ENCODE measurements at regions not wholly inside any gene's neighbourhood (a gene's known extent, or its start where the extent isn't known, plus 50 kb on each side); places are given as distances from the start of the nearest gene placed in this dataset.
"Not testable (repeated sequence)": the region's sequence is repeated elsewhere in the genome, so short reads cannot be mapped to it uniquely, and the experiment has no call there.

DNA sequence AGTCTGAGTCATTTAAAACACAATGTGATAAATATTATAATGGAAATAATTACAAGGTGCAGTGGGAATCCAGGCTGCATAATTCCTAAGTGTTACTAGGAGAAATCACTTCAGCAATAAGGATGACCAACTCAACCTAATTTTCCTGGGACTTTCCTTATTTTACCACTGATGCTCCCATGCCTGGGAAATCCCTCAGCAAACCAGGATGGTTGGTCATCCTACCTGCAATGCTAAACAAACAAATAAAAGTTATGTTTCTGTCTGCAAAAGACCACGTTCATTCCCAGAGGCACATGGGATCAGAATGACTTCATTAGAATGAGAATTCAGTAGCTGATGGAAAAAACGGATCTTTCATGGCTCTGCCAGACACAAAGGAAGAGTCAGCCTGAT, 130.8 kb upstream of the RAP1B start:
- peak; percentile 23 for DNase-seq (ENCODE audit: low read depth)

DNA sequence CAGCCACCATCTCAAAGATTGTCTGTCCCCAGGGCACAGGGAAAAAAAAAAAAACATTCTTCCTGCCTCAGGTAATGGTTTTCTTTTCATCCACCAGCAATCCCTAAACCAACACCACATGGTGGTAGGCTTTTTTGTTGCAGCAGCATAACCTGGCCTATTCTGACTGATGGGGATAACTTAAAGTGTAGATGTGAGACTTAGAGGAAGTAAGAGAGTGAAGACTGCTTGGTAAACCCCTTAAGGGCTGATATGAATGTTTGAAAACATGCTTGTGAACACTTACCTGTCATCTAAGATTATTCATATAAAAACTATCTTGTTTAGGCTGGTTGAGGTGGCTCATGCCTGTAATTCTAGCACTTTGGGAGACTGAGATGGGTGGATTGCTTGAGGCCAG, 130.2 kb upstream of the RAP1B start:
- no peak for DNase-seq (ENCODE audit: low read depth)

GRCh38 chr12:68481181-68481941, 129.3 kb upstream of the RAP1B start:
- peak; percentile 6 for DNase-seq (ENCODE audit: low read depth)

DNA sequence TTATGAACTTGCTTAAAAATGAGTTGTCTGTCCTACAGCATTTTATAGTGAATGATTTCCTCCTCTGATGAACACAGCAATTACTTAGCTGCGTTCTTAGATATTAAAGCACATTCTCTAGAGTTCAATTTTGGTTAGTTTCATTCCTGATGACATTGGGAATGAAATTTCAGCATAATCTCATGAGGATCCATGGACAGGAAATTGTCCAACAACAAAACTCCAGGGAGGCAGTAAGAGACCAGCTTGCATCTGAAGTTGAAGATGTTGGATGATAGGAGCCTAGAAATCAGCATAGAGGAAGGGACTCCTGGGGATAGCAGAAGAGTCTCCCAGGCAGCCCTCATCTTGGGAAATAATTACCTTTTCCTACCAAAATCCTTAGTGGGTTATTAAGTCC, 128.7 kb upstream of the RAP1B start:
- DNase-seq (ENCODE audit: low read depth), result no peak

DNA sequence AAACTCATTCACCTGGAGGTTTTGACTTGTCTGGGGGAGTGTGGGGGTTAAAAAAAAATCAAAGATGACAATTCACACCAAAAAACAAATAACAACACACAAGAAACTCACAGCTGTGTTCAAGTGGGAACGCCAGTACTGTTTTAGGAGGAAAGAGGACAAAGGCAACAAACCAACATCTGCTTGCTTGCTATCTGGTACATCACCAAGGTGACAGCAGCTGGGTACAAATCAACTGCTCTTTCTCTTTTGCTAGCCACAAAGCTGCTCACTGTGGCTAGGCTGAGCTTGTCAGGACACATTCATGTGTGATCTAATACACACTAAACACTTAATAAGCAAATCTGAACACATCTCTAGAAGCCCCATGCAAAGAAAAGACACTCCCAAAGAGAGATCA, 128.0 kb upstream of the RAP1B start:
- no peak for DNase-seq (ENCODE audit: low read depth)

DNA sequence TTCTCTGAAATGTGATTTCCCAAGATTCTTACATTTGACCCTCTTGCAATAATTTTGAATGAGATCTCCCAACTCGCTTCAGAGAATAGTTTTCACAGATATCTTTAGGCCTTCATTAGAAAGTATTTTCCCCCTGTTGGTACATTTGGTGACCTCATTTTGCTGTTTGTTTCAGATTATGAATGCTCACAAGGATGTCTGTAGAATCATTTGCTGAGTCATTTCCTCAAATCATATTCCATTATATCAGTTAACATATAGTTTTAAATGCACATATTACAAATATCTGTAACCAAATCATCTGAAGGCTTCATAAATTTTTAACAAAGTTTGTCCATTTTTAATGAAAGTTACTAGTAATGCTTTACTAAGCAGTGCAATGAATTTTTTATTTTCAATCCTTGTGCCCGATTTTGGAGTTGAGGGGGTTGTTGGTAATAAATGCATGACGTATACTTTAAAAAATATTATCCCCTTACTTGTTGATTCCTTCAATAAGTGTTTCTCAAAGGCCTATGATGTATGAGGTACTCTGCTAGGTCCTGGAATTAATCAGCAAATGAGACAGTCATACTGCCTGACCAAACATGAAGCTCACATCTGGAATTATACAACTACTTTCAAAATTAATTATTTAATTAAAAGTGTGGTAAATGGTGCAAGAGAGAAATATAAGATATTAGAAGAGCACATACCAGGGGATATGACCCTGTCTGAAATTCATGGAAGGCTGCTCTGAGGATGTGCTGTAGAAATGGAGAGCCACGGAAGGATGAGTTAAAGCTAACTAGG, 126.9 kb upstream of the RAP1B start:
- peak; percentile 77 for DNase-seq (ENCODE audit: low read depth)

GRCh38 chr12:68484578-68484977, 126.1 kb upstream of the RAP1B start:
- not testable (repeated sequence) for DNase-seq (ENCODE audit: low read depth)

DNA sequence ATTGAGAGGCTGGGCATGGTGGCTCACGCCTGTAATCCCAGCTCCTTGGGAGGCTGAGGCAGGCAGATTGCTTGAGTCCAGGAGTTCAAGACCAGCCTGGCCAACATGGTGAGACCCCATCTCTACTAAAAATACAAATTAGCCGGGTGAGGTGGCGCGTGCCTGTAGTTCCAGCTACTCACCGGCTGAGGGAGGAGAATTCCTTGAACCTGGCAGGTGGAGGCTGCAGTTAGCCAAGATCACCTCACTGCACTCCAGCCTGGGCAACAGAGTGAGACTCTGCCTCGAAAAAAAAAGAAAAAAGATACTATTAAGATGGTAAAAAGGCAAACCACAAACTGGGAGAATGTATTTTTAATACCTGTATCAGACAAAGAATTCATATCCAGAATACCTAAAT, 124.2 kb upstream of the RAP1B start:
- DNase-seq (ENCODE audit: low read depth), result not testable (repeated sequence)

DNA sequence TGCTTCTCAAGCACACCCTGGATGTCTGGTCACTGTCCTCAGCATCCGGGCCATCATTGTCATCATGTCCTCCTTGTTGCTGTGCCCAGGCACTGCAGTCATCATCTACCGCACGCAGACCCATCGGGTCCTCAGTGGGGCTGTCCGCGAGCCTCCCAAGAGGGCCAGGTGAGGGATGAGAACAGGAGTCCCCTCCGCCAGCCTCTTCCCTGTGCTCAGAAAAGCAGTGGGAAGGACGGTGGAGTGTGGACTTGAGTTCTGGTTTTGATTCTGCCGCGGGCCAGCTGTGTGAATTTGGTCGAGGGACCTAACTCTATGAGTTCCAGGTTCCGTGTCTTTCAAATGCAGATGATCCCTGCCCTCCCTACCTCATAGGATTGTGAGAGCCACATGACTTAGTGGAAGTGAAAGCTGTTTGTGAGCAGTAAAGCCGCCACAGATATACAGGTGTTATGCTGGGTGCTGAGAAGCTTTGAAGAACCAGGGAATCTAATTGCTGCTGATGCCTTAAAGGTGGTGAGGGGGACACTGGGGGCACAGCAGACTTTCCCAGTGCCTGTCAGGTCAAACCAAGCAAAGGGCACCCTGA, 122.9 kb upstream of the RAP1B start:
- no peak for DNase-seq (ENCODE audit: low read depth)

- DNase-seq (ENCODE audit: low read depth), result no peak
Measured at GRCh38 chr12:68489273-68489672, 121.4 kb upstream of the RAP1B start.

- DNase-seq (ENCODE audit: low read depth), result no peak
Measured at GRCh38 chr12:68490476-68490875, 120.2 kb upstream of the RAP1B start.

DNA sequence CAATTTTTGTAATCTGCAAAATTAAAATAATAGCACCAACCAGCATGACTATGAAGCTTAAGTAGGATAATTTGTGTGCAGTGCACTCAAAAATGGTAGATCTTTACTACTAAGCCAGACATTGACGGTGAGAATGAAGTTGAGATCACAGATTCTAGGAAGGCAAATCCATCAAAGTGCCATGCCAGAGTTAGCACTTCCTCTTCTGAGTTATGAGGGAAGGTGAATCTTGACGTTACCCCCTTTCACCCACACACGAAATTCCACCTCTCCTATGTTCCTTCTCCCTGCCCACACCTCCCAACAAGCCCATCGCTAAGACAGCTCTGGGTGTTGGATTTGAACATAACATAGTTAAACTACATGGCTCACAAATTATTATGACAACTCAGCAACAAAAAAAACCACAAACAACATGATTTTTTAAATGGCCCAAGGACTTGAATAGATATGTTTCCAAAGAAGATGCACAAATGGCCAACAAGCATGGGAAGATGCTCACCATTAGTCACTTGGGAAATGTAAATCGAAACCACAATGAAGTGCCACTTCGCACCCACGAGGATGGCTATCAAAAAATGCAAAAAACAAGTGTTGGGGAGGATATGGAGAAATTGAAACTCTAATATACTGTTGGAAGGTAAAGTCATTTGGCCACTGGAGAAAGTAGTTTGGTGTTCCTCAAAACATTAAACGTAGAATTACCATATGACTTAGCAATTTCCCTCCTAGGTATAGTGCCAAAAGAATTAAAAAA, 119.3 kb upstream of the RAP1B start:
- DNase-seq (ENCODE audit: low read depth), result no peak

DNA sequence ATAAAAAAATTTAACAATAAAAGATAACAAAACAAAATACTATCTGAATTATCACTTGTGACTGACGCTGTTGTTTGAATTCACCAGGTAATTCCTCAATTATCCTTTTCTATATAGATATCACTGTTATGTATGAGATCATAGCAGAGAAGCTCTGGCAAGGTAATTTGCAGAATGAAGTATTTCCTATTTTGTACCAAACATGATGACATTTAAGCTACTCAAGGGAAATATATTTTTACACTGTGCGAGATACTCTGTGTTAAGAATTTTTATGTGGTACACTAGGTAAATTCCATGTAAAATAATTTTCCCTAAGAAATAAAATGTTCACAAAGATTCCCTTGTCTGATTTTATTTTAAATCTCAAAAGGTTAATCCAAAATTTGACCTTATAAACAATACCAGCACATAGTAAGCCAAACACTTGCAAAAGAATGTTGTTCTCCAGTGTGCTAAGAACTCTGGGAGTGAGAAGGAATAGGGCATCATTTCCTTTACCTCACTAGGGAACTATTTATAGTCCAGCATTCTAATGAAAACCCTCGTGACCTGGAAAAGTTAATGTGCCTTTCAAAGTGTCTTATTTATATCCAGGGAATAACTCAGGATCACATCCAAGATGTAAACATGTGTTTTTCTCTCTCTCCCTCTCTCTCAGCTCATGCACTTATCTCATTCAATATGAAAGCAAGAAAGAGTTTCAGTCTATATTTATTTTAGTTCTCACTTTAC, 115.2 kb upstream of the RAP1B start:
- DNase-seq (ENCODE audit: low read depth), result peak; percentile 34

DNA sequence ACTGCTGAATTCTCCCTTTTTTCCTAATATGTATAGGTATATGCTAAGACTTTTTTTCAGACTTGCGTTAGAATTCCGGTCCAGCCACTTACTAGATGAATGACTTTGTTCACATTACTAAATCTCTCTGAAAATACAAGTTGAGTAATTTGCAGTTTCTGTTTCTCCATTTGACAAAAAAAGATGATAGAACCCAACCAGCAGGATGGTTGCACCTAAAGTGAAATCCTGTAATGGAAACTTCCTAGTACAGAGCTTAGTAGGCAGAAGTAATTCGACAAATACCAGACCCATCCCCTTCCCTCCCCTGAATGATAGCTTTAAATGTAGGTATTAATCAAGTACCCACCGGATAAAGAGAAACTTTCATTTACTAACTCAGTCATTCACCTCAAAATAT, 113.6 kb upstream of the RAP1B start:
- no peak for DNase-seq (ENCODE audit: low read depth)

- peak; percentile 73 for DNase-seq (ENCODE audit: low read depth)
Measured at GRCh38 chr12:68497702-68498101, 113.0 kb upstream of the RAP1B start.

DNA sequence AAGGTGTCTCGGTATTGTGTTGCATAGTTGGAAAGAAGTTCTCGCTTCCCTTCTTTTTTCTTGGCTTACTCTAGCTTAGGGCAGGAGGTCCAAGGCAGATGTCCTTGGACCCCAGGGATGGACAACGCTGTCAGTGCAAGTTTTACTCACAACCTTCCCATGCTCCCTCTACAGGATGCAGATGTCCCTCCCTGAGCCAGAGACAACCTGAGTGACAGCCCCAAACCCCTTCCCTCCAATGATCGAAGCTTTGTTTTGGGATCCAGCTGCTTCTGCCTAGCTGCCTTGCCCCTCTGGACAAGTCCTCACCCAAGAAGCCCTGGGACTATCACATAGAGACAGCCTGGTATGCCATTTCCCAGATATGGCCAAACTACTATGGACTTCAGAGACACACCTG, 112.0 kb upstream of the RAP1B start:
- no peak for DNase-seq (ENCODE audit: low read depth)

DNA sequence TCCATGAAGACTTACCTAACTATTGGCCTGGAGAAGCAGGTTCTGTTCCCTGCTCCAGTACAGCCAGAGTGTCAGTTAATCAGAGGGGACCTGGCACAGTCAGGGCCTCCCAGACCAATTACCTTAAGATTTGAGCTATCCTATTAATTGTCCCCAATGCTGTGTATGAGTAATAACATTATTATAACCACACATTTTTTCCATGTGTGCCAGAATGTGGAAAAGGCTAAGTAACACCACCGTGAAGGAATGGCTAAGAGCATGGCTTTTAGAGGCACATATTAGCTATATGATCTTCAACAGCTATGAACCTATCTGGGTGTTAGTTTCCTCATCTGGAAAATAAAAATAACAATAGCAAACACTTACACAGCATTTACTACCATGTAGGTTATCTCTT, 111.1 kb upstream of the RAP1B start:
- DNase-seq (ENCODE audit: low read depth), result no peak

GRCh38 chr12:68501226-68501625, 109.5 kb upstream of the RAP1B start:
- DNase-seq (ENCODE audit: low read depth), result no peak

DNA sequence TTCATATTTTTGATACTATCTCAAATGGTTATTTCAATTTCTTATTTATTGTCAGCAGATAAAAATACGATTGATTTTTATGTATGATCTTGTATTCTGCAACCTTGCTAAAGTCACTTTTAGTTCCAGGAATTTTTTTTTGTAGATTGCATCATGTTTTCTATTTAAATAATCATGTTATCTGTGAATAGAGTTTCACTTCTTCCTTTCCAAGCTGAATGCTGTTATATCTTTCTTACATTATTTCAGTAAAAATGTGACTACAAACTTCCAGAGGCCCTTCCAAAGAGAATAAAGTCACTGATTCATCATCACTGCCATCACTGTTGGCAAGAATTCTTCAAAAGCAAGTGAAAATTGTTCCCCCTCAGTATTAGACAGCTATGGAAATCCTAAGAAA, 104.7 kb upstream of the RAP1B start:
- DNase-seq (ENCODE audit: low read depth), result no peak

GRCh38 chr12:68506619-68507018, 104.1 kb upstream of the RAP1B start:
- DNase-seq (ENCODE audit: low read depth), result no peak

DNA sequence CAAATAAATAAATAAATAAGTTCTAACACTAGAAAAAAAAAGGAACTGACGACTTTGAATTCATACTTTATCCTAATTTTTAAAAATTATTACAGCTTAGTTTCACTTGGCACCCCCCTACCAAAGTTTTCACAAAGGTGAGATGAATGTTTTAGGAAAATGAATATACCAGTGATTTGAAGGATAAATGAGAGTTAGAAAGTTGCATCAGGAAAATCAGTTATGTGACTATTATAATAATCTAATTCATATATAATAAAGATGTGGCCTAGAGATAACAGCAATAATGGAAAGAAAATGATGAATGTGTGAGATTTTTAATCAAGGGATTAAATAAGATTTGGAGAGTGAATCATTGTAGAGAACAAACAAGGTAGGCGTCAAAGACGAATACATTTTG, 103.0 kb upstream of the RAP1B start:
- no peak for DNase-seq (ENCODE audit: low read depth)

DNA sequence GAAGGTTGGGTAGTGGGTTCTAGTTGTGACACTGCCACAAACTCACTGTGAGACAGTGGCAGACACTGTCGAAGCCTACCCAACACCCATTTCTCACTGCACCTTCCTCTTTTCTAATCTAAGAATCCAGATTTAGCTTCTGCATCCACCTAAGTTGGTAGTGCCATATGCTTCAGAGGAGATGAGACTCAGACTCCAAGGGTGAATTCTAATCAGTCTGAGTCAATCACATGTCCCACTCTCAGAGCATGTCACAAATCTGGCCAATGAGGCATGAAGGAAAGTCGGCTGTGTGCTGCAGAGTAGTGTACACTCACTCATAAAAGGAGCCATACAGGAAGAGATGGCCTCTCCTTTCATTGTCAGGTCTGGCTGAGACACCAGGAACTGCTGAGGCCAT, 102.1 kb upstream of the RAP1B start:
- no peak for DNase-seq (ENCODE audit: low read depth)
